CD14-positive monocyte (primary cell): ENCODE measurements at regions not wholly inside any gene's neighbourhood (a gene's known extent, or its start where the extent isn't known, plus 50 kb on each side); places are given as distances from the start of the nearest gene placed in this dataset.

Experiments used
- DNase-seq, 3 donors: peaks; one replicate each; pipeline ENCODE4 v3.0.0-alpha.2; 2011 to 2022
- H2AFZ ChIP-seq: 2 replicates; pipeline ENCODE4 v1.6.0; 2012; ENCODE audit warnings: mild to moderate bottlenecking, low read depth, low read length, inconsistent platforms; ENCODE audit not compliant: insufficient read depth, poor library complexity, severe bottlenecking
- H3K27ac ChIP-seq, 2 donors: 1 replicate in 1 of 2; 2 replicates in 1 of 2; pipeline ENCODE4 v1.5.1; 2012 to 2013; ENCODE audit warnings: low read length in 2 of 2, control low read depth in 1 of 2, inconsistent platforms in 1 of 2, low read depth in 1 of 2, mild to moderate bottlenecking in 1 of 2
- H3K27me3 ChIP-seq, 2 donors: one replicate each; pipeline versions ENCODE4 v1.6.0 to v1.6.1; 2011 to 2013; ENCODE audit warnings: low read length in 2 of 2; ENCODE audit not compliant: control insufficient read depth in 2 of 2, insufficient read depth in 2 of 2
- H3K36me3 ChIP-seq, 2 donors: replicated peaks in 1 of 2; 1 replicate in 1 of 2; 2 replicates in 1 of 2; pipeline versions ENCODE4 v1.5.1 to v1.6.1; 2012 to 2013; ENCODE audit warnings: low read length in 2 of 2, control low read depth in 1 of 2, inconsistent platforms in 1 of 2, mild to moderate bottlenecking in 1 of 2; ENCODE audit not compliant: insufficient read depth in 2 of 2, control insufficient read depth in 1 of 2
- H3K4me1 ChIP-seq, 2 donors: 1 replicate in 1 of 2; 2 replicates in 1 of 2; pipeline versions ENCODE4 v1.5.1 to v1.6.1; 2012 to 2013; ENCODE audit warnings: low read length in 2 of 2, control low read depth in 1 of 2, inconsistent platforms in 1 of 2, mild to moderate bottlenecking in 1 of 2, moderate library complexity in 1 of 2; ENCODE audit not compliant: insufficient read depth in 2 of 2, control insufficient read depth in 1 of 2
- H3K4me2 ChIP-seq: replicated peaks from 2 replicates; pipeline ENCODE3; 2012; ENCODE audit warnings: low read length, moderate library complexity, mild to moderate bottlenecking; ENCODE audit not compliant: poor library complexity, severe bottlenecking; ENCODE audit errors: extremely low read depth
- H3K4me3 ChIP-seq, 3 experiments: fragments of 200-600 bp in 1 of 3; sonication (generic) in 1 of 3; replicated peaks in 1 of 3; 1 replicate in 2 of 3; 2 replicates in 1 of 3; pipeline ENCODE4 v1.5.1; 2011 to 2013; ENCODE audit warnings: low read length in 3 of 3, mild to moderate bottlenecking in 3 of 3, control low read depth in 2 of 3, low read depth in 2 of 3, inconsistent platforms in 1 of 3, moderate library complexity in 1 of 3
- H3K79me2 ChIP-seq: 2 replicates; pipeline ENCODE4 v1.6.0; 2012; ENCODE audit warnings: mild to moderate bottlenecking, control low read depth, inconsistent platforms, low read length, moderate library complexity; ENCODE audit not compliant: insufficient read depth
- H3K9ac ChIP-seq: 2 replicates; pipeline ENCODE4 v1.6.0; 2017; ENCODE audit warnings: low read length, mild to moderate bottlenecking; ENCODE audit not compliant: insufficient read depth, poor library complexity, severe bottlenecking
- H3K9me3 ChIP-seq, 2 donors: replicated peaks in 1 of 2; 1 replicate in 1 of 2; 2 replicates in 1 of 2; pipeline versions ENCODE4 v1.5.1 to v1.6.1; 2012 to 2013; ENCODE audit warnings: low read length in 2 of 2, control low read depth in 1 of 2; ENCODE audit not compliant: control insufficient read depth in 1 of 2, insufficient read depth in 1 of 2
- H4K20me1 ChIP-seq: 2 replicates; pipeline ENCODE4 v1.6.0; 2012; ENCODE audit warnings: mild to moderate bottlenecking, low read length, control low read depth, moderate library complexity; ENCODE audit not compliant: insufficient read depth
- H3K27ac Mint-ChIP-seq, 7 donors: one replicate each; pipeline ENCODE4 v1.8.0; 2020; ENCODE audit warnings: mild to moderate bottlenecking in 7 of 7, mixed read lengths in 7 of 7, moderate library complexity in 6 of 7, inconsistent platforms in 2 of 7
- H3K27me3 Mint-ChIP-seq, 3 donors: one replicate each; pipeline ENCODE4 v1.8.0; 2021 to 2022; ENCODE audit warnings: low read depth in 3 of 3, mild to moderate bottlenecking in 3 of 3, mixed read lengths in 3 of 3, moderate library complexity in 3 of 3, inconsistent platforms in 1 of 3
- H3K36me3 Mint-ChIP-seq, 2 donors: one replicate each; pipeline ENCODE4 v1.8.0; 2020; ENCODE audit warnings: mixed read lengths in 2 of 2, inconsistent platforms in 1 of 2, mild to moderate bottlenecking in 1 of 2
- H3K4me1 Mint-ChIP-seq: one replicate; pipeline ENCODE4 v1.8.0; 2020; ENCODE audit warnings: mild to moderate bottlenecking, mixed read lengths
- H3K4me3 Mint-ChIP-seq, 2 donors: one replicate each; pipeline ENCODE4 v1.8.0; 2020; ENCODE audit warnings: mild to moderate bottlenecking in 2 of 2, mixed read lengths in 2 of 2, moderate library complexity in 1 of 2
- H3K9me3 Mint-ChIP-seq, 7 donors: one replicate each; pipeline ENCODE4 v1.8.0; 2020 to 2022; ENCODE audit warnings: mixed read lengths in 7 of 7, mild to moderate bottlenecking in 6 of 7, moderate library complexity in 6 of 7, inconsistent platforms in 2 of 7
- WGBS: methylation state at CpG from one replicate; pipeline ENCODE4 v1.1.5; 2013; ENCODE audit warnings: missing lambda C conversion rate; ENCODE audit not compliant: insufficient coverage; 5-methylcytosine and 5-hydroxymethylcytosine counted together
- intact Hi-C, 2 donors: fragments of 100-400 bp; cut with micrococcal nuclease; formaldehyde crosslinking; loops; one replicate each; pipeline versions ENCODE4 v1.15.0 to v1.15.1; 2023
- TF ChIP-seq, protein P1 (sequence below): fragments of 200-600 bp; IDR thresholded peaks from one replicate; pipeline ENCODE4 v1.8.0; 2022; ENCODE audit warnings: antibody characterized with exemption, mild to moderate bottlenecking

DNA sequence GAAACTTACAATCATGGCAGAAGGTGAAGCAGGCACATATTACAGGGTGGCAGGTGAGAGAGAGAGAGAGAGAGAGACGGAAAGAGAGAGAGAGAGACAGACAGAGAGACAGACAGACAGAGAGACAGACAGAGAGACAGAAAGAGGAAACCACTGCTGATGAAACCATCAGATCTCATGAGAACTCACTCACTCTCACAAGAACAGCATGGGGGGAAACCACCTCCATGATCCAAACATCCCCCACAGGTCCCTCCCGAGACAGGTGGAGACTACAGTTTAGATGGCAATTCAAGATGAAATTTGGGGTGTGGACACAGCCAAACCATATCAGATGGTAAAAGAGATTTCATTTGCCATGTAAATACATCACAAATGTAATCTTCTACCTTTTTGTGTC is 708.1 kb downstream of the MRPL39 start:
- no peak for DNase-seq
- TF ChIP-seq, protein P1, sequence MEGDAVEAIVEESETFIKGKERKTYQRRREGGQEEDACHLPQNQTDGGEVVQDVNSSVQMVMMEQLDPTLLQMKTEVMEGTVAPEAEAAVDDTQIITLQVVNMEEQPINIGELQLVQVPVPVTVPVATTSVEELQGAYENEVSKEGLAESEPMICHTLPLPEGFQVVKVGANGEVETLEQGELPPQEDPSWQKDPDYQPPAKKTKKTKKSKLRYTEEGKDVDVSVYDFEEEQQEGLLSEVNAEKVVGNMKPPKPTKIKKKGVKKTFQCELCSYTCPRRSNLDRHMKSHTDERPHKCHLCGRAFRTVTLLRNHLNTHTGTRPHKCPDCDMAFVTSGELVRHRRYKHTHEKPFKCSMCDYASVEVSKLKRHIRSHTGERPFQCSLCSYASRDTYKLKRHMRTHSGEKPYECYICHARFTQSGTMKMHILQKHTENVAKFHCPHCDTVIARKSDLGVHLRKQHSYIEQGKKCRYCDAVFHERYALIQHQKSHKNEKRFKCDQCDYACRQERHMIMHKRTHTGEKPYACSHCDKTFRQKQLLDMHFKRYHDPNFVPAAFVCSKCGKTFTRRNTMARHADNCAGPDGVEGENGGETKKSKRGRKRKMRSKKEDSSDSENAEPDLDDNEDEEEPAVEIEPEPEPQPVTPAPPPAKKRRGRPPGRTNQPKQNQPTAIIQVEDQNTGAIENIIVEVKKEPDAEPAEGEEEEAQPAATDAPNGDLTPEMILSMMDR = no peak
- WGBS = no CpG with 5 or more reads among the region's 2 CpGs
- H3K27ac Mint-ChIP-seq = no peak overlapping the region
- H3K9ac ChIP-seq = no peak overlapping the region
- H3K36me3 ChIP-seq = no peaks in the 10 kb centered on the region
- H3K27me3 Mint-ChIP-seq = no peaks in the 10 kb centered on the region
- H3K4me1 ChIP-seq = no peaks in the 10 kb centered on the region
- H3K79me2 ChIP-seq = no peaks in the 10 kb centered on the region
- H3K9me3 ChIP-seq = no peaks in the 10 kb centered on the region
- no peak overlapping the region for H3K4me2 ChIP-seq
- no peaks in the 10 kb centered on the region for H4K20me1 ChIP-seq
- no peaks in the 10 kb centered on the region for H3K36me3 Mint-ChIP-seq
- no peak overlapping the region for H3K4me3 Mint-ChIP-seq
- intact Hi-C loops = no loop called here
- H3K9me3 Mint-ChIP-seq = peaks cover 0 to 2% (median 0%) of the 10 kb centered on the region in 7 donors
- no peaks in the 10 kb centered on the region for H3K27me3 ChIP-seq
- H3K4me3 ChIP-seq = no peak overlapping the region
- H3K4me1 Mint-ChIP-seq = no peaks in the 10 kb centered on the region
- H3K27ac ChIP-seq = no peak overlapping the region
- H2AFZ ChIP-seq = no peak overlapping the region

- WGBS = no CpG with 5 or more reads among the region's 1 CpG
- H3K9me3 Mint-ChIP-seq = peaks cover 0 to 2% (median 0%) of the 10 kb centered on the region in 7 donors
Measured at GRCh38 chr21:24897883-24898282, 709.4 kb downstream of the MRPL39 start.

More at GRCh38 chr21:24897883-24898282, 709.4 kb downstream of the MRPL39 start:
- H2AFZ ChIP-seq = no peak overlapping the region
- H3K4me3 Mint-ChIP-seq = no peak overlapping the region
- intact Hi-C loops = no loop called here
- no peak overlapping the region for H3K27ac Mint-ChIP-seq
- H4K20me1 ChIP-seq = no peaks in the 10 kb centered on the region
- H3K9me3 ChIP-seq = no peaks in the 10 kb centered on the region
- H3K27ac ChIP-seq = no peak overlapping the region
- H3K4me1 ChIP-seq = no peaks in the 10 kb centered on the region
- H3K4me2 ChIP-seq = no peak overlapping the region
- DNase-seq = no peak
- no peaks in the 10 kb centered on the region for H3K36me3 Mint-ChIP-seq
- H3K27me3 Mint-ChIP-seq = no peaks in the 10 kb centered on the region
- no peaks in the 10 kb centered on the region for H3K27me3 ChIP-seq
- no peaks in the 10 kb centered on the region for H3K4me1 Mint-ChIP-seq
- H3K4me3 ChIP-seq = no peak overlapping the region
- H3K79me2 ChIP-seq = no peaks in the 10 kb centered on the region
- TF ChIP-seq, protein P1 = no peak
- H3K36me3 ChIP-seq = no peaks in the 10 kb centered on the region
- no peak overlapping the region for H3K9ac ChIP-seq
